ENCODE measurements at regions not wholly inside any gene's neighbourhood (a gene's known extent, or its start where the extent isn't known, plus 50 kb on each side); places are given as distances from the start of the nearest gene placed in this dataset.

DNA sequence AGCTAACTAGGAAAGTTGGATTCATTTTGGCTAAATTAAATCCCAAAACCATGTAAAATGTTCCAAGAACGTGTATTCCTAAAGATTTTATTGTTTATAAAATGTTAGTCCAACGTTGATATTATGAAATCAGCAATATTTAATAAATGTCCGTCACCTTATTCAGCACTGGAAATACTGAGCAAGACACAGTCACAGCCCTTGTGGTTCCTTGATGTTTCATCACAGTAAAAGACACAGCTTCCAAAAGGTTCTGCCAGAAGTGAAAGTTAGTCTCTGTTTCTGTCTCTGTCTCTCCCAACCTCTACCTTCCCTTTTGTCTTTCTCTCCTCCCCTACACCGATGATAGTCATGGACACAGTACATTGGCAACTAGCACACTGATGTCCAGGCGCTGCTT, 82.2 kb upstream of the BOC start:
- TF ChIP-seq POLR2A (IDR thresholded peaks at IDR 0.05): no peak
- TF ChIP-seq, protein P1, sequence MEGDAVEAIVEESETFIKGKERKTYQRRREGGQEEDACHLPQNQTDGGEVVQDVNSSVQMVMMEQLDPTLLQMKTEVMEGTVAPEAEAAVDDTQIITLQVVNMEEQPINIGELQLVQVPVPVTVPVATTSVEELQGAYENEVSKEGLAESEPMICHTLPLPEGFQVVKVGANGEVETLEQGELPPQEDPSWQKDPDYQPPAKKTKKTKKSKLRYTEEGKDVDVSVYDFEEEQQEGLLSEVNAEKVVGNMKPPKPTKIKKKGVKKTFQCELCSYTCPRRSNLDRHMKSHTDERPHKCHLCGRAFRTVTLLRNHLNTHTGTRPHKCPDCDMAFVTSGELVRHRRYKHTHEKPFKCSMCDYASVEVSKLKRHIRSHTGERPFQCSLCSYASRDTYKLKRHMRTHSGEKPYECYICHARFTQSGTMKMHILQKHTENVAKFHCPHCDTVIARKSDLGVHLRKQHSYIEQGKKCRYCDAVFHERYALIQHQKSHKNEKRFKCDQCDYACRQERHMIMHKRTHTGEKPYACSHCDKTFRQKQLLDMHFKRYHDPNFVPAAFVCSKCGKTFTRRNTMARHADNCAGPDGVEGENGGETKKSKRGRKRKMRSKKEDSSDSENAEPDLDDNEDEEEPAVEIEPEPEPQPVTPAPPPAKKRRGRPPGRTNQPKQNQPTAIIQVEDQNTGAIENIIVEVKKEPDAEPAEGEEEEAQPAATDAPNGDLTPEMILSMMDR (IDR thresholded peaks at IDR 0.05): no peak

Measured in tibial nerve (tissue), 3 donors.